Panc1 (cell line): ENCODE measurements at regions not wholly inside any gene's neighbourhood (a gene's known extent, or its start where the extent isn't known, plus 50 kb on each side); places are given as distances from the start of the nearest gene placed in this dataset.

ENCODE experiments used
- CTCF ChIP-seq: fragments of 450-650 bp; IDR thresholded peaks from 2 replicates; pipeline ENCODE4 v1.5.1; 2017; ENCODE audit warnings: mild to moderate bottlenecking
- POLR2AphosphoS5 ChIP-seq: IDR thresholded peaks from 2 replicates; pipeline ENCODE4 v1.6.1; 2012; ENCODE audit warnings: mild to moderate bottlenecking, low read depth, low read length, moderate library complexity
- TCF7L2 ChIP-seq: IDR thresholded peaks from 2 replicates; pipeline ENCODE4 v1.6.1; 2011; ENCODE audit warnings: mild to moderate bottlenecking, low read depth, low read length, inconsistent platforms

GRCh38 chr2:128983094-128983493 is 664.4 kb upstream of the HS6ST1 start:
- TF ChIP-seq CTCF (no peak), POLR2AphosphoS5 (no peak), TCF7L2 (no peak)
